SK-N-DZ (cell line): ENCODE measurements at regions not wholly inside any gene's neighbourhood (a gene's known extent, or its start where the extent isn't known, plus 50 kb on each side); places are given as distances from the start of the nearest gene placed in this dataset.

ENCODE experiments used
- DNase-seq: peaks from one replicate; pipeline ENCODE4 v3.0.0-alpha.2; 2015; ENCODE audit warnings: low spot score

DNA sequence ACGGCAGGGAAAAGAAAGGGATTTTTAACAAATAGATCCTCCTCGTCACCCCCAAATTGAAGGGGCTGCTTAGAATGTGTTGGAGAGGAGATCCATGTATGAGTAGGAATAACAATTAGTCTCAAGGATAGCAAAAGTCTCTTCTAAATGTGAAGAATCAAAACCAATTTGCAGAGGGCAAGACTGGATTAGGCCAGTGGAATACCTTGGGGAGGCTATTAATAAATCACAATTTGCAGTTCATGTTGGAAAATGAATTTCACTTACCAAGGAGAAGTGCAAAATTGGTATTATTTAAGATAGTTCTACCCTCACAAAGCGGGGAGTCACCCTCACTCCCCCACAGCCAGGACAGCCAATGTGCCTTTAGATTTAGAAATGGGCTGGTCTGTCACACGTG is 299.8 kb upstream of the SLC30A5 start:
- no peak for DNase-seq

DNA sequence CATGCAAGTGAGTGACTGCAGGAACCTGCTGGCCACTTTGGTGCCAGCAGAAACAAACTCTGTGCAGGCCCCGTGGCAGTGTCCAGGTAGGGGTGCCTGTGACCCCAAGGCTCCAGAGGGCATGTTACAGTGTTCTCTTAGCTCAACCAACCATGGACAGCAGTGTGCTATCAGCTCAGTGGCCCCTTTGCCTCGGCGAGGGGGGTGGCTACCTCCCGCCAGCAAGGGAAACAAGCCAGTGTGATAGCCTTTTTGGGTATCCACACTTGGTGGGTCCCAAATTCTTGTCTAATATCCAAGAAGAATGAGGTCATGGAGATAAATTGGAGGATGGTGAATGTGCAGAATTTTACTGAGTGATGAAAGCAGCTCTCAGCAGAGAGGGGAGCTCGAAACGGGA is 298.6 kb upstream of the SLC30A5 start:
- DNase-seq = no peak

DNA sequence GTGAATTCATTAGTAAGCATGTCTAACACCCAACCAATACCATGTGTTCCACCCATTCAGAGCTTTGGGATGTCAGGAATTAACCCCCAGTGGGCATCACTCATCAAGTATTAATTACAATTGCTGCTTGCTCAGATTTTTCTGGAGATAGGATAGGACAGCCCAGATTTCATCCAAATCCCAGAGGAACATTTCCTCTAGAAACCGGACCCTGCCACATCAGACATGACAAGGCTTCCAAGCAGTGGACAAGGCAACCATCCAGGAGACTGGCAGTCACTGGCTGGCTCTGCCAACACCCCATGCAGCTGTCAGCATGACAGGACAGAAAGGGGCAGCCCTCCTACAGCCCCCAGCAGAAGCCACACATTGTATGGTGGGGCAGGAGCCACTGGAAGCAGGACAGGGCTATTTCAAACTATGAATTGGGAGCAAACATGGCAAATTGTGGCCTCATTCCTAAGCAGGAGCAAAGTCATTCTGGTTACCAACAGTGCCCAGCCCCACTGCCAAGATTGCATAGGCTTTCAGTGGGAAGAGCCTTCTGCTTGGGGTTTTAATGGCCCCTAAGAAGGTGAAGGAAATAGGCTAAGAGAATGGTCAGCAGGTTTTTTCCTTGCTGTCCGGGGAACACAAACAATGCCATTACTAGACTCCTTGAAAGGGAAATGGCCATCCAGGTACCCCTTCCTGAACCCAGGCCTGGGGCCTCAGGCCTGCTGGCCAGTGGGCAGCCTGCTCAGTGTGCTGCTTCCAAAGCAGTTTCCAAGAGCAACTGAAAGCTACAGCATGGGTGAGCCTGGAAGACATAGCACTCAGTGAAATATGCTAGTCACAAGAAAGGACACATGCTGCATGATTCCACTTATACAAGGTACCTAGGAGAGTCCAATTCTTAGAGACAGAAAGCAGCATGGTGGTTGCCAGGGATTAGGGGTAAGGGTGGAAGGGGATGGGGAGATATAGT is 294.7 kb upstream of the SLC30A5 start:
- no peak for DNase-seq

DNA sequence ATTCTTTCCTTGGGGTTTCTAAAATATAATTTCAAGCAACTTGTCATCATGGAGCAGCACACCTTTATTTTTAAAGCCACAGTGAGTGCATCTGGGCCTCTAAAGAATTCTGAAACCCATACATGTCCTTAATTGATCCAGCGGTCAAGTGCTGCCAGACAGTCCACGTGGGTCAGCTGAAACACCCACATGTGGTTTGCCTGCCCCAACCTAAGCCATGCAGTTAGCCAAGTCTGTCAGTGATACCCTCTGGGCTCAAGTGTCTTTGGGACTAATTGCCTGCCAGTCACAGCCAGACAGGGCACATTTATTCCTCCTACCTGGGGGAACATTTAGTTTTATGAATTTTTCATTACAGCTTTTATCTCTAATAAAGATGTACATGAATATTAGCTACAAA is 291.4 kb upstream of the SLC30A5 start:
- DNase-seq = no peak

DNA sequence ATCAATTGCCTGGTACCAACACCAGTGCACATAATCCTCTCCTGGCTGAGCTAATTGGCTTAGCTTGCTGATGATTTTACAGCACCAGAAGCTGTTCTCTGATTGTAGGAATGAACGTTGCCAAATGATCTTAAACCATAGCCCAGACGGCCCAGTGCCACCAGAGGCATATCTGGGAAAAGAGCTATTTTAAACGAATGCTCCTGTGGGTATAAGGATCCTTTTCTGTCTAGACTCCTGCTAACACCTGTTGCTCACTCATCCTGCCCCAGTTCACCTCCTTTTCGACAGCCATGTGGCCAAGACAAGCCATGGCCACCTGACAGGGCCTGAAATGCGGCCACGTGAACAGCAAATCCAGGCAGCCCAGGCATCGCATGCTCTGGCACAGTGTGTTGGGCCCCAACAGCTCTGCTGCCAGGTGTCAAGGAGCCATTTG is 289.9 kb upstream of the SLC30A5 start:
- no peak for DNase-seq

DNA sequence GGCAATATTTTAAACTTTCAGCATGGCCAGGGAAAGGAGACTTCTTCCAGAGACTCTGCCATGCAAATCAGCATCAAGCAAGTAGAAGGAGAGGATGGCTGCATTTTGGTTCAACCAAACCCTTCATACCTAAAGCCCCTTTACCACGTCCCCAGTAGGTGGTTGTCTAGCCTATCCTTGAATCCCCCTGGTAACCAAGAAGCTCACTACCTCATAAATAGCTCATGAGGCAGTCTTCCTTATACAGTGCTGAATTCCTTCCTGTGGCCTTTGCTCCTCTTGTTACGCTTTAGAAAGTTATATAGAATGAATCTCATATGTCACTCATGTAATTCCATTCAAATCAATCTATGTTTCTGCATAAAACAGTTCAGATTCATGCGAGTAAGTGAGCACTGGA is 289.5 kb upstream of the SLC30A5 start:
- no peak for DNase-seq

DNA sequence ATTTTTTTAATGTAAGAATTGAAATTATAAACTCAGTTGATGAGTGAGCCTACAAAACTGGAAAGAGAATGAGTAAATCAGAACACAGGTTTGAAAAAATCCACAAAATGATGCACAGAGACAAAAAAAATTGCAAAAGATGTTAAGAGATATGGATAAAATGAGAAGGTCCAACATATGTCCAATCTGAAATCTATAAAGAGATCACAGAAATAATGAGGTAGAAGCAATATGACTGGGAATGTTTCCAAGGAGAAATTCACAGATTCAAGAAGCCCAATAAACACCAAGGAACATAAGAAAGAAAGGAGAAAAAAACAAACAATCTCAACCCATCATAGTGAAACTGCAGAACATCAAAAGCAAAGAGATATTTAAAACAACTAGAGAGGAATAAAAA is 288.4 kb upstream of the SLC30A5 start:
- DNase-seq = no peak

DNA sequence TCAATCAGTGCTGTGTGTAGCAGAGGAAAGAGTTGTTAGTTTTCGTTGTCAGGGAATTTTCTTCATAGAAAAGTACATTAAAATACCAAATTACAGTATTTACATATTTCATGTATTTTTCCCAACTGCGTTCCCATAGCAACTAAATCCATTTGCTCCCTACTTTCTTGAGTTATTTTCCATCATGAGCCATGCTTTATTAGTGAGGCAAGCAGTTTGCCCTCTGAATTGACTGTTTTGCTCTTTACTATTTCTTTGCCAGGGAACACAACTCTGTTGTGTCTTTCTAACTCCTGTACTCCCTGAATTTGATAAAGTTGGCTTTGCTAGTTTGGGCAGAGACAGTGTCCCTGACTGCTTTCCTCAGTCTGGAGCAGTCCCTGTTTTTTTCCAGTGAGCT is 276.2 kb upstream of the SLC30A5 start:
- DNase-seq = no peak

DNA sequence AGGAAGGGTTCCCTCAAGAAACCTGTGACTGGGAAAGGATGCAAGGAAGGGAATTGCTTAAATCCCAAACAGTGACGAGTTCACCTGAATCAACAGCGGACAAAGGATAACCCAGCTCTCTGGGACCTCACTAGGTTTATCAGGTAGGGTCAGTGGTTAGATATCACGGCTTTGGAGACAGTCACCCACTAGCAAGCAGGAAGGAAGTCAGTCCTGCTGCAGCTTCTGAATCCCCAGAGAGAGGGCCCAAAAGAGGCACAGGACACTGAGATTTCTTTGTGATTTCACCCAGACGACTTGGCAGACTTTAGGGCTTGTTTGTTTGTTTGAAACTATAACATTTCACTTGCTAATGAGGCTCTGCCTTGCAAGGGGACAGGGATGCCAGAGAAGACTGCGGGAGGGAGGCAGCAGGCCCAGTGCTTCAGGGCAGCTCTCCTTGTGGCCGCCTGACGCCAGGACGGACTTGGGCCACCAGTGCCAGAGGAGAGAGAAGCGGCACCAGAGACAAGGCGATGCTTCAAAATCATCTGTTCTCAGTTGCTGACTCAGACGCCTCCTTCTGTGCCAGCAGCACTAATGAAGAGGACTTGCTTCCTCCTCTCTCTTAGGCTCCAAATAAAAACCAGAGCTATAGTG is 275.6 kb upstream of the SLC30A5 start:
- no peak for DNase-seq

DNA sequence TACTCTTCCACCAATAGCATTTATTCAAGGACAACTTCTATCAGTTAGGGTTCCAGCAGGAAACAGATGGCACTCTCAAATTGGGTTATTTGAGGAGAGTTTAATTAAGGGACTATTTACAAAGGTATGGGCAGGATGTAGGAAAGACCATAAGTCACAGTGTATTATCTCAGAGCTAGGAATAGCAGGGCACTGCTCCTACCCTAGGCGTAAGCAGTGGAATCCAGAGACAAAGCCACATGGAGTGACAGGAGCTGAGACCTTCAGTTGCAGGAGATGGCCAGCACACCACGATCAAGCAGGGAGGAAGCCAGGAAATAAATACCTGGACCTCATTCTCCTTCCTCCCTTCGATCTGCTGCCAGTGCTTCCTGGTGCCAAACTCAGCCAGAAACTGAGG is 274.9 kb upstream of the SLC30A5 start:
- peak; percentile 12 for DNase-seq

DNA sequence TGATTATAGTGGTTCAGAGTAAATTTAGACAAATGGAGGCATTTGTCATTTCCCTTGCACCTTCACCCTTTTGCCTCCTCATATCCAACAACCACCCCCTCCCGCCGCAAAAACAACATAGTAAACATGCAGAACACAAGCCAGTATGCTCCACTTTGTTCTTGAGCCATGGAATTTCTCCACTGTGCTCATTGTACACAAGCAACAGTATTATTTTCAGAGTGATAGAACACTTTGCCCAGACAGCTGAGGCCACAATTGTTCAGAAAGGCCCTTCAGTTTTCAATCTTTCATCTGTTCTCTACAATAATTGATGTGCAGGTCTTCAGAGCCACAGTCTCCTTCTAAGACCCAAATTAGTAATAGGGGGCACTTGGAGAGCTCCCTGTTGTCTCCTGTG is 272.8 kb upstream of the SLC30A5 start:
- DNase-seq = no peak

DNA sequence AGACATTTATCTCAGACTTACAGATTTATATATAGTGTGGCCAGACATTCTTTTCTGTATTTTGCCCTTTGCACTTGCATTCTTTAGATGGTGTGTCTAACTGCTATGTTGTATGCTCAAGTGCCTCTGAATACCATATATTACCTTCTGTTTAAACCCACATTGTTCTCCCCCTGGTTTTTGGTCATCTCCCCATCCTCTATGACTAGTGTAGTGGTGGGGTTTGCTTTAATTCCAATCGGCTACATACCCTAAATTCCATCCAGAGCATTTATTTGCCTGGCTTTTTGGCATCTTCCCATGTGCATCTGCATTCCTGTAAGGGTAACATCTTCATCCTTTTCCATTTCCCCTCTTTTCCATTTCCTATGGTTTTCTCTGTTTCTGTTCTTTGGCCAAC is 271.0 kb upstream of the SLC30A5 start:
- no peak for DNase-seq

DNA sequence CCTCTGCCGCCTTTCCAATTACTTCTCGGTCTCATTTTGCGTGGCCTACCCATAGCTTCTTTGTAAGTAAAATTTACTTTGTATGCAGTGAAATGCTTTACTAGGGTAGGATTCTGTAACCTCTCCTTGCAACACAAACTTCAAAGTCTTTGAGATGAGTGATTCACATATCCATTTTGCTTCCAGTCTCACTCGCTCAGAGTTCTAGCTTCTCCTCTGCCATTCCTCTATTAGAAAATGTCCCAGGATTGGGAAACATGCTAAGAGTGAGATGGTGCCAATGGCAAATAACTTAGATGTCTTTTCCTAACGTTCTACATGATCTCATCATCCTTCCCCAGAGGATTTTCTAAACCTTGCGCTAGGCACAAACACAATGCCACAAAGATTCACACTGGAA is 270.5 kb upstream of the SLC30A5 start:
- DNase-seq = no peak

DNA sequence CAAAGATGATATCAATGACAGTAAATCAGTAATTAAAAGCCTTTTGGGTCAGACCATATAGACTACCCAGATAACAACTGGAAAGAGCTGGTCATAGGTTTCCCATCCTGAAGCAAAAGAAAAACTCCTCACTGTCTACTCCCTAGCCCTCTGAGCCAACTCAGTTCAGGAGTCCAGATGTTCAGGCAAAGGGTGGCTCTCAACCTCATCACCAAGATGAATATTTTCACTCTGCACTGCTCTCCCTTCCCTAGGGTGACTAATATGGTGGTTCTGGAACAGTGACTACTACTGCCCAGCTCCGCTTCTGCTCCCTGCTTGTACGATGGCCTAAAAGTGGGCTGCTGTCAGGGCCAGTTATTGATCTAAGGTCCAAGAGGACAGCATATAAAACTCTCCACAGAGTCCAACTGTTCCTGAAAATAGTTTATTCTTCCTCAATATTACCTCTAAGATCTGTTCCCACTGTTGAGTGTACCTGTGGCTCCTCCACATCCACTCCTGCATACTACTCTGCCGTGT is 263.4 kb upstream of the SLC30A5 start:
- no peak for DNase-seq

DNA sequence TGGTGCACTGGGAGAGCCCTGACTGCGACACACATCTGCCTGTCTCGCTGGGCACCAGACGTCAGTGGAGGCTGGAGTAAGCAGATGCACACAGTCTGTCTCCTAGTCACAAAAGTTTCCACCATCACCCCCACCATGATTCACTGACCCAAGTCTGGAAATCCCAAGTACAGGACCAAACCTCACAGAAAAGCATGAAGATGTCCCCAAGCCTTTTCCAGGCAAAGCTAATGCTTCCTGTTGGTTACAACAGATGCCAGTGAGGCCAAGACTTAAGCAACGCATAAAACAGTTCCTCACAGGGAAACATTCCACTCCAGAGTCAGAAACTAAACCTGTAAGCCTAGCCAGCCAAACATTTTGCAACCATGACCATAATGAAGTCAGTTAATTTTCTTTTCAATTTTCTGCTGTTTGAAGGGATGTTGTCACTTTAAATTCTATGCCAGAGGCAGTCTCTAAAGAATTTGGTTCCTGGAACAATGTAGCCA is 259.3 kb upstream of the SLC30A5 start:
- no peak for DNase-seq

DNA sequence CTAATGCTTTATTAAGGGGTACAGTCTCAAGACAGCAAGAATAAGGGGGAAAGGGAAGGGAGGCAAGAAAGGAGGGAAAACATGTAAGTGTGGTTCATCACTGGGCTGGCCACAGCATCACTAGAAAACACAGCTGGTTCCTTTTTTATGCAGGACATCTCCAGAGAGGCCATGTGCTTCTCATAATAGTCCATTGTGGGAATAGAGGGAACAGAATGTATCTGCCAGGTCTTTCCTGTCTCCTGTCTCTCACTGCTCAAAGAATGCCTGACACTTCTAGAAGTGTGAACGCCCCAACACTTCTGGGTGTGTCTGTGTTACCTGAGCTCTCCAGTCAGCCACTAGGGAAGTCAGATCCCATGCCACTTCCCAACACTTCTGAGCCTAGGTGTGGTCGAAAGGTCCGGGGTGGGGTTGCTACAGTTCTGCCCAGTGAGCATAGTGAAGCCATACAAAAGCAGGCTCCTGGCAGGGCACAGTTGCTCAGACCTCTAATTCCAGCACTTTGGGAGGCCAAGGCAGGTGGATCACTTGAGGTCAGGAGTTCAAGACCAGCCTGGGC is 255.6 kb upstream of the SLC30A5 start:
- DNase-seq = no peak

DNA sequence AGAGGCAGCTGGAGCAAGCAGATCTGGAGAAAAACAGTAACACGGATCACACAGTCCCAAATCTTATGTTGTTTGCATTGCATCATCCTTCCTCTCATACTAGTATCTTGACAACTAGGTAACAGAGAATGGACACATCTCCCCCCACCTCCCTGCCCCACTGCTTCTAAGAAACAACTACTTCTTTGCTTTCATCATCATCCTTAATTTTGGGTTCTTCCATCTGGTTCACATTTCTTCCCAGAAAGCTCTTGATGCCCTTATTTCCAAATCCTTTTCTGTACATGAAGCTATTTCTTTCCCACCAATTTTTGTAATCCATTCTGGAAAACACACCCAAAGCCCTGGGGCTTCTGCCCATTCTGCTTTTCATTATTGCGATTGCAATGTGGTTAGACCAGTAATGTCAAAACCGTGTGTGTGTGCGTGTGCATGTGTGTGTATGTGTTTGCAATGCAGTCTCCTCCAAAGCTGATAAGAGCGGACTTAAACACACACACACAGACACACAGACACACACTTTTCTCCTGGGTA is 254.7 kb upstream of the SLC30A5 start:
- no peak for DNase-seq

DNA sequence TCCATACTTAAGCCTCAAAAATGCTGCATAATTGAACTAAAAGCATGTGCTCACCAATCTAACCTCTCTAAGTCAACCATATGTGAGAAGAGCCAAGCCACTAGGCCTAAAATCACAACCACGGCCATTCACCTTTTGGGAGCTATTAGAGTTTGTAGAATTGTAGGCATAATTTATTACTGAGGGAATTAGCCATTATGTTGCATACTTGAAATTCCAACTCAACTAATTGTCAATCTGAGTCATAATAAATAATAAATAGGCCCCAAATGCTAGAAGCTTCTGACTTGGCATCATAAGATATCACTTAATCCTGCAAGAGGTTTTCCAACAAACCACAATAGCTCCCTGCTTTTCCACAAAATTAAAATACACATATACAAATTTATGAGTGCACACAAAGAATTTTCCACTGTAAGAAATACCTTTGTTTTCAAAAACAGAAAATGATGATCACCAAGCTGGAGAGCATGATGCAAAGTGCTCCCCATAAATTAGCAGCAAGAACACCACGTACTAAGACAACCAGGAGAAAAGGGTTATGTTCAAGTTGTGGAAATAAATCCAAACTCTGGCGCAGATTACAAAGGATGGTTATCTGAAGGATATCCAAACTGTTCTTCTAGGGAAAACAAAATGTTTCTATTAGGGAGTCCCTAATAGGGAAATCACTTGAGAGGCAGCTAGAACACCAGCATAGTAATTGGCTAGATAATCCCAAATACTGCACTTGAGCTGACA is 250.0 kb upstream of the SLC30A5 start:
- no peak for DNase-seq

DNA sequence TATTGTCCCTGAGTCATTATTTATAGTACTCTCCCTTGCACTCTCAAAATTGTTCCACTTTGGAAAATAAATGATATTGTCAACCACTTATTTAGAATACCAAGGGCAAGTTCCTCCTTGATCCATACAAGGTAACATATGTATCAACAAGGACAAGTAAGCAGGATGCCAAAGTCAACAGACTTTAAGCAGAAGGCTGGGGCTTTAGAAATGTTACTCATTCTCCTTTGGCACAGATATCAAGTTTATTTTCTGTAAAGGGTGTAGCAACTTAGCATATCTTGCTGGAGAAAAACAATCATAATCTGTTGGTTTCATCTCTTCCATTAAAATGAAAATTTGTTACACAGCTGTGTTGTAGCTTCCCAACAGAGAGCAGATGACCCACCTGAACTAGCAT is 248.7 kb upstream of the SLC30A5 start:
- DNase-seq = no peak

DNA sequence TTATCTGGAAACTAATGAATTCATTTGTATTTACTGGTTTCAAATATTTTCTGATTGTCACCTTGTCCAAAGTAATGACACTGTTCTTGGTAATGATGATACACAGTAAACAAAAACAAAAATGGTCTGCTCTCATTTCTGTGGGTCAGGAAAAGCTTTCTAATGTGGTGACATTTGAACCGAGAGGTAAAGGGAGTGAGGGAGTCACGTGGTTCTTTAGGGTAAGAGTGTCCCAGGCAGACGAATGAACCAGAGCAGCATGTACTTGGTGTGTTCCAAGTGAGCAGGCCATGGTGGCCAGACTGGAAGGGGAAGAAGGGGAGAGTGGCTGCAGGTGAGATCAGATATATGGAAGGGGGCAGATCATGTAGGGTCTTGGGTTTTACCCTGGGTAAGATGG is 247.0 kb upstream of the SLC30A5 start:
- DNase-seq = no peak

DNA sequence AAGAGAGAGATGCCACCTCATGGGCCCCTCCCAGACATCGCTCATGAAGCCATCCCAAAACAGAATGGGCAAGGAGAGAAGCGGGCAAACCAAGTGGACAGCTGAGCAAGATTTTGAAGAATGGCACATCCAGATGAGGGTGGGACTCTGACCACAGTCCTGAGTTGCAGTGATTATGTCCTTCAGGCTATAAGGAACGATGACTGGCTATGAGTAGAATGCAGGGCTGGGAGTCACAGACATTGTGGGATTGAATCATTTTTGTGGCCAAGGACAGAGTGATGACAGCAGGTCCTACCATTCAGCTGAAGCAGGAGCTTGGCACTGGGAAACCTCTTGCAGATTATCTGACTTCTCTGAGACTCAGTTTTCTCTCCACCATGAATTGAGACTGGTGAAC is 245.7 kb upstream of the SLC30A5 start:
- no peak for DNase-seq
